GM12873 (cell line): ENCODE measurements at regions not wholly inside any gene's neighbourhood (a gene's known extent, or its start where the extent isn't known, plus 50 kb on each side); places are given as distances from the start of the nearest gene placed in this dataset.

Source experiments
- CTCF ChIP-seq: IDR thresholded peaks from 2 replicates; pipeline ENCODE4 v1.5.1; 2012; ENCODE audit warnings: low read depth, mild to moderate bottlenecking, moderate library complexity, low read length, control low read depth; ENCODE audit not compliant: insufficient read depth; ENCODE audit errors: missing control alignments

GRCh38 chr2:39865751-39866150 is 86.7 kb upstream of the THUMPD2 start:
- TF ChIP-seq CTCF = no peak

DNA sequence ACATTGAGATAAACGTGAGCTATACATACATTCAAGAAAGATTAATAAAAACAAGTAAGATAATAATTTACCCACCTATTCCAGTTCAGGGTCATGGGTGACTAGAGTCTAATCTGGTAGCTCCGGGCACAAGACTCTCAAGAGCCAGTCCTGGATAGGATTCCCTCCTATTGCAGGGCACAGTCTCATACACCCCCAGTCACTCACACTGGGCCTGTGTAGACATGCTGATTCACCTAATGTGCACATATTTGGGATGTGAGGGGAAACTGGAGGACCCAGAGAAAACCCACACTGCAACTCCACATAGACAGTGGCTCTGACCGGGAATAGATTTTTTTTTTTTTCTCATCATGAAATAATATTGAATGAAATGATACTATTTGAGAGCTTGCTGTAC is 81.5 kb upstream of the THUMPD2 start:
- TF ChIP-seq CTCF = no peak

GRCh38 chr2:39858677-39859076 is 79.6 kb upstream of the THUMPD2 start:
- no peak for TF ChIP-seq CTCF

DNA sequence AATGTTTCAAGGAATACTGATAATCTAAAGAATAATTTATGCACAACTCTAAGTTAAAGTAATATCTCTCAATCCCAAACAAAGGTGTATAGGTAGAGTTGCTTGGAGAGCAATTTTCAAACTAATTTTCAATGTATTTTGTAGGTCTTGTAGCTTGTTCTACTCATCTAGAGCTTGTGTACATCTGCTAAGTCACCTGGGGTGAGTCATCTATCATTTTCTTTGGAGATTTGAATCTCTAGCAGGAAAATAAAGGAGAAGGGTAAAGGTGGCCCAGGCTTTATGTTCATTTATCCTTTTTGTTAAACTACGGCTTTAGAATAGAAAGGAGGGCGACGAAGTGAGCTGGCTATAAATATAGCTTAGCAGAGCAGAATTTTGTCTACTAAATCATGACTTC is 76.8 kb upstream of the THUMPD2 start:
- TF ChIP-seq CTCF = no peak

GRCh38 chr2:39854771-39855170 is 75.7 kb upstream of the THUMPD2 start:
- no peak for TF ChIP-seq CTCF

DNA sequence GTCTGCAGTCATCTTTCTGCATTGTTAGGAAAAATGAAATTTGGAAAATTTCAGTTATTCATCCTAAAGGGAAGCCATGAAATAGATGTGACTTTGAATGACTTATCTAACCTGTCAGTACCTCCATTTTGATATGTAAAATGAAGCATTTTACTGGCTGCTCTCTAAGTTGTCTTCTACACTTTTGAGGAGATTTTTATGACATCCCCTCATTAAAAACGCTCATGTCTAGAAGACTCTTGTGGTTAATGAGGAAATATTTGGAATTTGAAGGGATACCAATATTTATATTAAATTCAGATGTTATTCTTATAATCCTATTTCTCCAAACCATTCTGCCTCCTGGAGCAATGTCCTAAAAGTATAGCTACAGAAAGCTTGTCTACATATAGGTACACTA is 73.8 kb upstream of the THUMPD2 start:
- no peak for TF ChIP-seq CTCF

GRCh38 chr2:39851651-39852110 is 72.6 kb upstream of the THUMPD2 start:
- no peak for TF ChIP-seq CTCF
